GM04504 (cell line): ENCODE measurements at regions not wholly inside any gene's neighbourhood (a gene's known extent, or its start where the extent isn't known, plus 50 kb on each side); places are given as distances from the start of the nearest gene placed in this dataset.
"Not testable (repeated sequence)": the region's sequence is repeated elsewhere in the genome, so short reads cannot be mapped to it uniquely, and the experiment has no call there.

Experiments used
- DNase-seq: peaks from one replicate; pipeline ENCODE4 v3.0.0-alpha.2; 2012; ENCODE audit warnings: low read depth

GRCh38 chr10:28991333-28992270, 297.3 kb upstream of the LYZL1 start:
- peak; percentile 23 for DNase-seq

- DNase-seq = no peak
These were observed 295.8 kb upstream of the LYZL1 start for GRCh38 chr10:28993056-28993455.

- DNase-seq = no peak
These were observed 295.0 kb upstream of the LYZL1 start for GRCh38 chr10:28993861-28994260.

- DNase-seq = not testable (repeated sequence)
These were observed 294.1 kb upstream of the LYZL1 start for GRCh38 chr10:28994802-28995201.

GRCh38 chr10:28995497-28995896, 293.4 kb upstream of the LYZL1 start:
- no peak for DNase-seq

GRCh38 chr10:28996345-28996744, 292.5 kb upstream of the LYZL1 start:
- no peak for DNase-seq

- no peak for DNase-seq
These were observed 291.8 kb upstream of the LYZL1 start for GRCh38 chr10:28996947-28997551.

- no peak for DNase-seq
These were observed 291.1 kb upstream of the LYZL1 start for GRCh38 chr10:28997734-28998133.

- no peak for DNase-seq
These were observed 287.1 kb upstream of the LYZL1 start for GRCh38 chr10:29001801-29002200.

GRCh38 chr10:29003014-29003413, 285.9 kb upstream of the LYZL1 start:
- not testable (repeated sequence) for DNase-seq

- DNase-seq = no peak
These were observed 282.9 kb upstream of the LYZL1 start for GRCh38 chr10:29005988-29006387.

GRCh38 chr10:29007370-29007747, 281.5 kb upstream of the LYZL1 start:
- no peak for DNase-seq

GRCh38 chr10:29007748-29008610, 280.9 kb upstream of the LYZL1 start:
- no peak for DNase-seq

- DNase-seq = no peak
These were observed 279.4 kb upstream of the LYZL1 start for GRCh38 chr10:29009464-29009863.

- no peak for DNase-seq
These were observed 277.4 kb upstream of the LYZL1 start for GRCh38 chr10:29011516-29011915.

GRCh38 chr10:29012926-29013554, 275.8 kb upstream of the LYZL1 start:
- no peak for DNase-seq

GRCh38 chr10:29021591-29021990, 267.3 kb upstream of the LYZL1 start:
- DNase-seq = no peak

- DNase-seq = no peak
These were observed 266.4 kb upstream of the LYZL1 start for GRCh38 chr10:29022513-29022912.

GRCh38 chr10:29023678-29024077, 265.2 kb upstream of the LYZL1 start:
- no peak for DNase-seq

GRCh38 chr10:29026065-29026797, 262.6 kb upstream of the LYZL1 start:
- DNase-seq = no peak
